Endothelial cell of umbilical vein (primary cell): ENCODE measurements at regions not wholly inside any gene's neighbourhood (a gene's known extent, or its start where the extent isn't known, plus 50 kb on each side); places are given as distances from the start of the nearest gene placed in this dataset.

Source experiments
- BruUV-seq: library from RNA; stranded (reverse); fragments of 400-500 nt; replicated peaks from 2 replicates; lab custom pipeline; 2021; lab: Mats Ljungman, UMichigan
- CTCF ChIA-PET: fragments of 300-600, 350-600 bp; sonication (Branson Sonifier 250); formaldehyde crosslinking; loops from one replicate; lab custom pipeline; 2021; ENCODE audit warnings: antibody characterized with exemption, inconsistent platforms; lab: Charles Lee
- POLR2A ChIA-PET: fragments of 300-600, 350-600 bp; sonication (Branson Sonifier 250); formaldehyde crosslinking; loops from one replicate; lab custom pipeline; 2021; ENCODE audit warnings: antibody characterized with exemption, inconsistent platforms; lab: Charles Lee
- DNase-seq: peaks from one replicate; pipeline ENCODE4 v3.0.0-alpha.2; 2011; ENCODE audit warnings: low read depth, low spot score
- FAIRE-seq: peaks from 2 replicates; lab custom pipeline; 2011; peaks lifted over from hg19 to GRCh38; lab: Jason Lieb, UNC
- H2AFZ ChIP-seq: 2 replicates; pipeline ENCODE4 v1.6.0; 2012; ENCODE audit warnings: low read depth, low read length, control low read depth, inconsistent platforms
- H3K27ac ChIP-seq: 2 replicates; pipeline ENCODE4 v1.5.1; 2011; ENCODE audit warnings: low read depth, mild to moderate bottlenecking, control low read depth, low read length, moderate library complexity; ENCODE audit not compliant: insufficient read depth
- H3K27me3 ChIP-seq, 2 experiments: 2 replicates each; pipeline versions ENCODE4 v1.6.0 to v1.6.1; 2011; ENCODE audit warnings: low read length in 2 of 2, mixed read lengths in 1 of 2; ENCODE audit not compliant: control insufficient read depth in 2 of 2, insufficient read depth in 2 of 2
- H3K36me3 ChIP-seq, 2 experiments: 2 replicates in 1 of 2; 3 replicates in 1 of 2; pipeline ENCODE4 v1.5.1; 2011; ENCODE audit warnings: low read length in 2 of 2, mild to moderate bottlenecking in 1 of 2, moderate library complexity in 1 of 2; ENCODE audit not compliant: control insufficient read depth in 2 of 2, insufficient read depth in 2 of 2; ENCODE audit errors: extremely low read depth in 1 of 2
- H3K4me1 ChIP-seq: 3 replicates; pipeline ENCODE4 v1.5.1; 2011; ENCODE audit warnings: mild to moderate bottlenecking, low read length; ENCODE audit not compliant: control insufficient read depth, insufficient read depth; ENCODE audit errors: extremely low read depth
- H3K4me2 ChIP-seq: 2 replicates; pipeline ENCODE4 v1.6.1; 2011; ENCODE audit warnings: low read length, control low read depth, mixed read lengths; ENCODE audit not compliant: insufficient read depth
- H3K4me3 ChIP-seq, 3 experiments: fragments of 200-600 bp in 1 of 3; sonication (generic), shearing (Covaris generic) in 1 of 3; replicated peaks in 1 of 3; 2 replicates each; pipeline ENCODE4 v1.5.1; 2011 to 2016; ENCODE audit warnings: control low read depth in 3 of 3, low read length in 3 of 3, mild to moderate bottlenecking in 2 of 3, inconsistent platforms in 1 of 3, low read depth in 1 of 3, moderate library complexity in 1 of 3; ENCODE audit not compliant: insufficient read depth in 1 of 3
- H3K79me2 ChIP-seq: 2 replicates; pipeline ENCODE4 v1.6.0; 2012; ENCODE audit warnings: low read length, inconsistent platforms; ENCODE audit not compliant: control insufficient read depth, insufficient read depth
- H3K9ac ChIP-seq: replicated peaks from 2 replicates; pipeline ENCODE3; 2011; ENCODE audit warnings: low read length, control low read depth; ENCODE audit not compliant: insufficient read depth; ENCODE audit errors: extremely low read depth
- H3K9me1 ChIP-seq: replicated peaks from 3 replicates; pipeline ENCODE4 v1.6.0; 2011; ENCODE audit warnings: mild to moderate bottlenecking, low read length; ENCODE audit not compliant: control insufficient read depth, insufficient read depth; ENCODE audit errors: extremely low read depth
- H3K9me3 ChIP-seq: replicated peaks from 2 replicates; pipeline ENCODE4 v1.5.1; 2012; ENCODE audit warnings: low read length, inconsistent platforms; ENCODE audit not compliant: control insufficient read depth, insufficient read depth
- H4K20me1 ChIP-seq: replicated peaks from 2 replicates; pipeline ENCODE3; 2011; ENCODE audit warnings: mild to moderate bottlenecking, low read length; ENCODE audit not compliant: control insufficient read depth, insufficient read depth; ENCODE audit errors: extremely low read depth
- CTCF ChIP-seq, 2 donors: IDR thresholded peaks; 1 replicate in 1 of 2; 2 replicates in 1 of 2; pipeline ENCODE4 v1.5.1; 2011; ENCODE audit warnings: low read length in 2 of 2, mild to moderate bottlenecking in 2 of 2, moderate library complexity in 2 of 2, control low read depth in 1 of 2, inconsistent platforms in 1 of 2, low read depth in 1 of 2; ENCODE audit not compliant: insufficient read depth in 1 of 2; ENCODE audit errors: extremely low read depth in 1 of 2
- EZH2 ChIP-seq: IDR thresholded peaks from 2 replicates; pipeline ENCODE4 v1.6.1; 2012; ENCODE audit warnings: borderline replicate concordance, low read depth, mild to moderate bottlenecking, moderate library complexity, low read length, inconsistent platforms; ENCODE audit not compliant: severe bottlenecking
- FOS ChIP-seq: IDR thresholded peaks from 2 replicates; pipeline ENCODE4 v1.6.1; 2011; ENCODE audit warnings: mild to moderate bottlenecking, low read length, moderate library complexity, borderline replicate concordance; ENCODE audit not compliant: insufficient read depth
- GATA2 ChIP-seq: IDR thresholded peaks from 2 replicates; pipeline ENCODE4 v1.7.0; 2011; ENCODE audit warnings: low read depth, mild to moderate bottlenecking, moderate library complexity, mixed read lengths, low read length; ENCODE audit not compliant: insufficient read length, insufficient read depth
- JUN ChIP-seq: IDR thresholded peaks from 2 replicates; pipeline ENCODE4 v1.6.1; 2011; ENCODE audit warnings: borderline replicate concordance, low read depth; ENCODE audit not compliant: insufficient read length, insufficient read depth
- MAX ChIP-seq: IDR thresholded peaks from 2 replicates; pipeline ENCODE4 v1.6.1; 2011; ENCODE audit not compliant: insufficient read depth, insufficient read length
- MYC ChIP-seq: IDR thresholded peaks from one replicate; pipeline ENCODE4 v1.6.1; 2011; ENCODE audit warnings: mild to moderate bottlenecking, low read depth, low read length
- POLR2A ChIP-seq: IDR thresholded peaks from 2 replicates; pipeline ENCODE4 v1.6.1; 2012; ENCODE audit warnings: low read depth, mild to moderate bottlenecking, control low read depth, low read length
- POLR2AphosphoS5 ChIP-seq: IDR thresholded peaks from 2 replicates; pipeline ENCODE4 v1.6.1; 2012; ENCODE audit warnings: low read depth, mild to moderate bottlenecking, control low read depth, low read length, moderate library complexity; ENCODE audit not compliant: insufficient read depth
- dilution Hi-C: fragments of 300-500 bp; cut with MboI; formaldehyde crosslinking; loops from one replicate; pipeline ENCODE4 v1.15.0; 2019; ENCODE audit warnings: low sequenced_read_pairs; ENCODE audit not compliant: extremely low pct_ligation_motif_present
- intact Hi-C: fragments of 100-400 bp; cut with micrococcal nuclease; formaldehyde crosslinking; loops from one replicate; pipeline ENCODE4 v1.10.0; 2022

GRCh38 chr1:229130028-229130668 is 140.8 kb upstream of the RAB4A start:
- Histone ChIP-seq H3K4me3 (no peak overlapping the region), H4K20me1 (no peaks in the 10 kb centered on the region), H3K79me2 (no peaks in the 10 kb centered on the region), H2AFZ (no peak overlapping the region), H3K27ac (no peak overlapping the region), H3K9me3 (no peaks in the 10 kb centered on the region), H3K27me3 (no peaks in the 10 kb centered on the region), H3K9ac (no peak overlapping the region), H3K4me2 (no peak overlapping the region), H3K9me1 (no peaks in the 10 kb centered on the region), H3K36me3 (no peaks in the 10 kb centered on the region), H3K4me1 (no peaks in the 10 kb centered on the region)
- dilution Hi-C loops: no loop called here
- FAIRE-seq (no peak), DNase-seq (no peak)
- intact Hi-C loops: no loop called here
- ChIA-PET CTCF (no interaction called here), POLR2A (no interaction called here)
- no peak for TF ChIP-seq GATA2
- TF ChIP-seq JUN: no peak
- no peak for TF ChIP-seq MYC
- TF ChIP-seq POLR2AphosphoS5: no peak
- no peak for TF ChIP-seq EZH2
- no peak for TF ChIP-seq MAX
- no peak for TF ChIP-seq POLR2A
- no peak for TF ChIP-seq FOS
- no peak for TF ChIP-seq CTCF (IDR thresholded peaks at IDR 0.05; ENCODE audit: extremely low read depth in 1 of 2, insufficient read depth in 1 of 2, low read depth in 1 of 2, low read length in 2 of 2)
- BruUV-seq: no TSS peak
